ENCODE measurements at regions not wholly inside any gene's neighbourhood (a gene's known extent, or its start where the extent isn't known, plus 50 kb on each side); places are given as distances from the start of the nearest gene placed in this dataset.

DNA sequence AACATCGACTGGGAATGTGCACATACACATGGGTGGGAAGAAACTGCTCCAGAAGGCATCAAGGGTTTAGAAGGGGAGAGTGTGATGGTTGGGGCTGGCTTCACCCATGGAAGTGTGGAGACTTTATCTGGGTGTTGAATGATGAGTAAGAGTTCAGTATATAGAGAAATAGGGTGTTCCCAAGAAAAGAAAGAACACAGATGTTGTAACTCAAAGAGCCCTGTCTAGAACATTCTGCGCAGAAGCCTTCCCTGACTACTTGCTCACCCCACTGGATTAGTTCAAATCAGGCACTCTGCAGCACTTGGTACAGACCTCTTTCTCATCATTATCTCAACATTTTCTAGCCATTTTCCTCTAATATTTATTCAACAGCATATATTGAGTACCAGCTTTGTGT, 491.7 kb downstream of the SNAPC1 start:
- Histone ChIP-seq H3K36me3 (no peaks in the 10 kb centered on the region), H3K27ac (no peak overlapping the region), H3K4me3 (no peak overlapping the region), H3K27me3 (no peaks in the 10 kb centered on the region), H3K9me3 (no peaks in the 10 kb centered on the region), H3K4me1 (no peaks in the 10 kb centered on the region)
- DNase-seq (no peak), ATAC-seq (no peak)
- in situ Hi-C loops (cut with MboI; ENCODE audit: low sequenced_read_pairs in 4 of 4) = no loop called here
- intact Hi-C loops (cut with DNase I; ENCODE audit: low total_unique reads) = no loop called here
- TF ChIP-seq POLR2A (IDR thresholded peaks at IDR 0.05) = no peak
- TF ChIP-seq, protein P1, sequence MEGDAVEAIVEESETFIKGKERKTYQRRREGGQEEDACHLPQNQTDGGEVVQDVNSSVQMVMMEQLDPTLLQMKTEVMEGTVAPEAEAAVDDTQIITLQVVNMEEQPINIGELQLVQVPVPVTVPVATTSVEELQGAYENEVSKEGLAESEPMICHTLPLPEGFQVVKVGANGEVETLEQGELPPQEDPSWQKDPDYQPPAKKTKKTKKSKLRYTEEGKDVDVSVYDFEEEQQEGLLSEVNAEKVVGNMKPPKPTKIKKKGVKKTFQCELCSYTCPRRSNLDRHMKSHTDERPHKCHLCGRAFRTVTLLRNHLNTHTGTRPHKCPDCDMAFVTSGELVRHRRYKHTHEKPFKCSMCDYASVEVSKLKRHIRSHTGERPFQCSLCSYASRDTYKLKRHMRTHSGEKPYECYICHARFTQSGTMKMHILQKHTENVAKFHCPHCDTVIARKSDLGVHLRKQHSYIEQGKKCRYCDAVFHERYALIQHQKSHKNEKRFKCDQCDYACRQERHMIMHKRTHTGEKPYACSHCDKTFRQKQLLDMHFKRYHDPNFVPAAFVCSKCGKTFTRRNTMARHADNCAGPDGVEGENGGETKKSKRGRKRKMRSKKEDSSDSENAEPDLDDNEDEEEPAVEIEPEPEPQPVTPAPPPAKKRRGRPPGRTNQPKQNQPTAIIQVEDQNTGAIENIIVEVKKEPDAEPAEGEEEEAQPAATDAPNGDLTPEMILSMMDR (IDR thresholded peaks at IDR 0.05 in 4 of 5, conservative IDR thresholded peaks at IDR 0.05 in 1 of 5) = no peak

DNA sequence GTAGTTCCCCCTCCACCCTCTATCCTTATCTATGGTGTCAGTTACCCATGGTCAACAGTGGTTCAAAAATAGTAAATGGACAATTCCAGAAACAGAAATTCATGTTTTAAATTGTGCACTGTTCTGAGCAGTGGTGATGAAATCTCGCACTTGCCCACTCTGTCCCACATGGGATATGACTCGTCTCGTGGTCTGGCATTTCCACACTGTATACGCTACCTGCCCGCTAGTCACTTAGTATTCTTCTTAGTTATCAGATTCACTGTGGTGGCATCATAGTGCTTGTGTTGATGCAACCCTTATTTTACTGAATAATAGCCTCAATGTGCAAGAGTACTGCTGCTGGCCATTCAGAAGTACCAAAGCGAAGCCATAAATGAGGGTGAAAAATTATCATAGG, 507.0 kb downstream of the SNAPC1 start:
- intact Hi-C loops (cut with DNase I; ENCODE audit: low total_unique reads) = no loop called here

DNA sequence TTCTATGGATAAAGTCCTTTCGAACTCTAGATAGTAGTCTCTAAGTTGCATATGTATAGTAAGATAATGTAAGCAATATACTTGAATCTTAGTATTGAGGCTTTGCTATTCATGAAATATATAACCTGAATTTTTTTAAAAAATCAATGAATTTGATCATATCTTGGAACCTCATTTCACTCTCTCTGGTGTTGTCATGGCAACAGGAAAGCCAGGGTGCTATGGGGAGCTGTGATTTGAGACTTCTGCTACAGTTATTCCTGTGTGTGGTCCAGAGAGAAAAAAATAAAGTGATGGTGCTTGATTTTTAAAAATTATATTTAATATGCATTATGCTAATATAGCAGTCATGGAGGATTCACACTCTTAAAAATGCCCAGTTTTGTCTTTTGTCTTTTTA, 508.0 kb downstream of the SNAPC1 start:
- DNase-seq = no peak
- no peaks in the 10 kb centered on the region for H3K4me1 ChIP-seq
- no peak for ATAC-seq
- H3K27ac ChIP-seq = no peak overlapping the region
- H3K4me3 ChIP-seq = no peak overlapping the region
- in situ Hi-C loops (cut with MboI; ENCODE audit: low sequenced_read_pairs in 4 of 4) = no loop called here
- no peaks in the 10 kb centered on the region for H3K36me3 ChIP-seq
- H3K27me3 ChIP-seq = no peaks in the 10 kb centered on the region
- no peaks in the 10 kb centered on the region for H3K9me3 ChIP-seq
- intact Hi-C loops (cut with DNase I; ENCODE audit: low total_unique reads) = no loop called here
- TF ChIP-seq, protein P1 (IDR thresholded peaks at IDR 0.05 in 4 of 5, conservative IDR thresholded peaks at IDR 0.05 in 1 of 5) = no peak
- no peak for TF ChIP-seq POLR2A (IDR thresholded peaks at IDR 0.05)

More for the DNA sequence above, 507.0 kb downstream of the SNAPC1 start:
- in situ Hi-C loops (cut with MboI; ENCODE audit: low sequenced_read_pairs in 4 of 4) = no loop called here
- H3K4me1 ChIP-seq = no peaks in the 10 kb centered on the region
- no peak overlapping the region for H3K27ac ChIP-seq
- no peaks in the 10 kb centered on the region for H3K27me3 ChIP-seq
- TF ChIP-seq POLR2A (IDR thresholded peaks at IDR 0.05) = no peak
- H3K4me3 ChIP-seq = no peak overlapping the region
- DNase-seq (no peak), ATAC-seq (no peak)
- no peaks in the 10 kb centered on the region for H3K9me3 ChIP-seq
- H3K36me3 ChIP-seq = no peaks in the 10 kb centered on the region

DNA sequence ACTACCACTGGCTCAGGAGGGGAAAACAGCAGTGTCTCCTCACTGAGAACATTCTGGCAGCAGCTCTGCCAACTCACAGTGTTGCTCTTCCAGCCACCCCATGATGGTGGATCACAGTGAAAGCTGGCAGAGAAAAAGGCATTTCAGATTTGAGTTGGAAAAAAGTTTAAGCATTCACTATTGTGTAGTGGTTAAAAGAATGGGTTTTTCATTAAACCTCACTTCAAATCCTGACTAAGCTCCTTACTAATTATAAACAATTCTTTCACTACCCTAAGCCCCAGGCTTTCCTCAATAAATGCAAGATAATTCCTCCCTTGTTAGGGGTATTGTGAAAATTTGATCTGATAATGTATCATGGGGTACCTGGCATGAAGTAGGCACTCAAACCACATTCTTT, 518.1 kb downstream of the SNAPC1 start:
- Histone ChIP-seq H3K9me3 (no peaks in the 10 kb centered on the region), H3K27ac (no peak overlapping the region), H3K27me3 (no peaks in the 10 kb centered on the region), H3K4me1 (no peaks in the 10 kb centered on the region), H3K36me3 (no peaks in the 10 kb centered on the region), H3K4me3 (no peak overlapping the region)
- TF ChIP-seq POLR2A (IDR thresholded peaks at IDR 0.05) = no peak
- TF ChIP-seq, protein P1 (IDR thresholded peaks at IDR 0.05 in 4 of 5, conservative IDR thresholded peaks at IDR 0.05 in 1 of 5) = no peak
- DNase-seq (no peak), ATAC-seq (no peak)
- in situ Hi-C loops (cut with MboI; ENCODE audit: low sequenced_read_pairs in 4 of 4) = no loop called here
- intact Hi-C loops (cut with DNase I; ENCODE audit: low total_unique reads) = no loop called here

DNA sequence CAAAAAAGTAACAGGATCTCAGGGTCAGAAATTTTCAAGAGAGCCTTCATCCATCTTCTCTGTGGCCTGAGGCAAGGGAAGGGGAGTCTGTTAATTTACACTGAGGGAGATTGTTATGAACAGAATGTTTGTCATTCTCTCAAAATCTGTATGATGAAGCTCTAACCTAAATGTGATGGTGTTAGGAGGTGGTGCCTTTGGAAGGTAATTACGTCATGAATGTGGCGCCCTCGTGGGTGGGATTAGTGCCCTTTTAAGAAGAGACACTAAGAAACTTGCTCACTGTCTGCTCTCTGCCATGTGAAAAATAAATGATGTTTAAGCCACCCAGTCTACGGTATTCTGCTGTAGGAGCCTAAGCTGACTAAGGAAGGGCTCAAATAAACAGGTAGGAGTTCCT, 521.6 kb downstream of the SNAPC1 start:
- Histone ChIP-seq H3K27ac (no peak overlapping the region), H3K4me1 (no peaks in the 10 kb centered on the region), H3K9me3 (no peaks in the 10 kb centered on the region), H3K36me3 (no peaks in the 10 kb centered on the region), H3K27me3 (no peaks in the 10 kb centered on the region), H3K4me3 (no peak overlapping the region)
- ATAC-seq (no peak), DNase-seq (no peak)
- TF ChIP-seq, protein P1 (IDR thresholded peaks at IDR 0.05 in 4 of 5, conservative IDR thresholded peaks at IDR 0.05 in 1 of 5) = no peak
- no peak for TF ChIP-seq POLR2A (IDR thresholded peaks at IDR 0.05)
- in situ Hi-C loops (cut with MboI; ENCODE audit: low sequenced_read_pairs in 4 of 4) = no loop called here
- intact Hi-C loops (cut with DNase I; ENCODE audit: low total_unique reads) = loop anchor here (2.0 kb wide), 1 partner anchor 77 kb away; no protein-coding TSS in a partner anchor
